ENCODE measurements at regions not wholly inside any gene's neighbourhood (a gene's known extent, or its start where the extent isn't known, plus 50 kb on each side); places are given as distances from the start of the nearest gene placed in this dataset.

- no peak for TF ChIP-seq CTCF (IDR thresholded peaks at IDR 0.05)
- TF ChIP-seq ELK1 (IDR thresholded peaks at IDR 0.05; ENCODE audit: low read depth, low read length): no peak
- TF ChIP-seq POLR2A (IDR thresholded peaks at IDR 0.05; ENCODE audit: low read length): no peak
- TF ChIP-seq REST (IDR thresholded peaks at IDR 0.05): no peak
- TF ChIP-seq RCOR1 (IDR thresholded peaks at IDR 0.05; ENCODE audit: low read depth, low read length): no peak
- no peak for TF ChIP-seq MAX (IDR thresholded peaks at IDR 0.05)
- TF ChIP-seq PBX3 (IDR thresholded peaks at IDR 0.05): no peak
Measured at GRCh38 chr6:80793411-80793810, 686.9 kb downstream of the BCKDHB start.
